HG02642 (cell line): ENCODE measurements at regions not wholly inside any gene's neighbourhood (a gene's known extent, or its start where the extent isn't known, plus 50 kb on each side); places are given as distances from the start of the nearest gene placed in this dataset.
"Not testable (repeated sequence)": the region's sequence is repeated elsewhere in the genome, so short reads cannot be mapped to it uniquely, and the experiment has no call there.

Experiments used
- ATAC-seq: cut with Tn5 transposase; IDR thresholded peaks from one replicate; pipeline ENCODE4 v1.9.1; 2021; ENCODE audit warnings: mild to moderate bottlenecking; ENCODE audit not compliant: unreplicated experiment, poor library complexity

DNA sequence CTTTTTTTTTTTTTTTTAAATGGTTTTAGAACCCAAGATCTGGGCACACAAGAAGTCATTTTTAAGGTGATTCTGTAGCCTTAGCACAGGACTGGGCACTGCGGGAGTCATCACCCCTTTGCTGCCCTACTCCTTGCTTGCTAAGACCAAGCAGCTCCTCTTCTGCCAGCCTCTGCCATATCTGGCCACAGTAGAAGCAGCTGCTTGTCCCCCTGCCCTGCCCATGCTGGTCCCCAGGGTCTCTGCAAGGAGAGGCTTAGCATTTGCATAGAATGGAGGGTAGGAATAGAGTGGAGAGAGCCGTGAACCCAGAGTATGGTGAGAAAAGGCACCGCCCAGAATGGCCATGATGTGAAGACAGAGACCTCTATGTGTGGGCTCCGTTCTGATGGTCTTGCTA lies 109.3 kb downstream of the ADRA2C start:
- no peak for ATAC-seq

- not testable (repeated sequence) for ATAC-seq
Observed at GRCh38 chr4:3876057-3876845, 110.1 kb downstream of the ADRA2C start.

GRCh38 chr4:3877236-3877635 lies 111.1 kb downstream of the ADRA2C start:
- ATAC-seq: no peak

GRCh38 chr4:3877868-3878267 lies 111.7 kb downstream of the ADRA2C start:
- ATAC-seq: no peak

GRCh38 chr4:3878678-3879077 lies 112.5 kb downstream of the ADRA2C start:
- no peak for ATAC-seq

DNA sequence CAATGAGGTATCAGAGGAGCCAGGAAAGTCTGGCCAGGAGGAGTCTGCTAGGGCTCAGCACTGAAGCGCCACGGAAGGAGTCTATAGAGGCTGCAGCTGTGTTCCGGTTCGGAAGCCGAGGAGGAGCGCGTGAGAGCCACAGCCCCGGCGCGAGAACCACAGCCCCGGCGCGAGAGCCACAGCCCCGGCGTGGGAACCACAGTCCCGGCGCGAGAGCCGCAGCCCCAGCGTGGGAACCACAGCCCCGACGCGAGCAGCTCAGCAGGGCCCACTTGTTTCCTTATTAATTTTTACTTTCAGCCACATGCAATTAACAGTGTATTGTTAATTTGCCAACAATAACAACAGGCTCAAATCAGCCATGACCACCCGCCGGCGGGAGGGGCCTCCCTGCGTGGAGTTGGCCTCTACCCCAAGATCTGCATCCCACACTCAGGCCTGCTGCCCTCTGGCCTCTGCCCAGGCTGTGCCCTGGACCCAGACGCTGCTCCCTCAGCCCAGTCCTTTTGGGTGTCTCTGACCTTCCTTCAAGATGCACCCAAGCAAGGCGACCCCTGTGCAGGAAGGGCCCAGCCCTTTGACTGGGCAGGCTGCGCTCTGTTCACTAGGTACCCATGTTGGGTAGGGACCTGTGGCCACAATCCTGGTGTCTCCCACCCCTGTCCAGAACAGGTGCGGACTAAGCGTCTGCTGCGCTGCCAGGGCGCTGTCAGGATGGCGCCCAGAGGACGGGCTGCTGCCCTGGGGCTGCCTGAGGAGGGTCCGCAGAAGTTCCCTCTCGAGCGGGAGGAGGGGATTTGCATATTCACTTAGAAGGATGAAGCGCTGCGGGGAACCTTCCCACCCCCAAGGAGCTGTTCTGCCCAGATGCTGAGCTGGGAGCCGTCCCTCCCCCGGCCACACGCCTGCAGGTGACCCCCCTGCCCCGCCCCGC lies 113.8 kb downstream of the ADRA2C start:
- no peak for ATAC-seq

- no peak for ATAC-seq
Observed at GRCh38 chr4:3880615-3881120, 114.5 kb downstream of the ADRA2C start.

DNA sequence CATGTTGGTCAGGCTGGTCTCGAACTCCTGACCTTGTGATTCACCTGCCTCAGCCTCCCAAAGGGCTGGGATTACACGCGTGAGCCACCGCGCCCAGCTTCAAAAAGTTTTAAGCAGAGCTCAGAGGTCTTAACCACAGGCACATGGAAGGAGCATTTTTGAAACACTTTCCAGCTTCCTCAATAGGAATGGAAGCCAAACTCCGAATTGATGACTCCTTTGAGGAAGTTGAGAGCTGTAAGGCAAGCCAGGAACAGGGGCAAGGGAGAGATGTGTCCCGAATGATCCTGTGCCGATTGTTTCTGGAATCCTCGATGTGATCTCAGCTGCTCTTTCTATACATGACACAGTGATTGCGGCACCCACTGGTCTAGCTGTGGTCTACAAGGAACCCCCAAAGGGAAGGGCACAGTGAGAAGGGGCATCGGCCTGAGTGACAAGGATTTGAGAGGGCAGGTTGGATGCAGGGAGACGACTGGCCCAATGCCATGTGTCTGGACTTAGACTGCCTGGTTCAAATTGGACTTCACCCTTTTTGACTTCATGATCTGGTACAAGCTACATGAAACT lies 116.2 kb downstream of the ADRA2C start:
- ATAC-seq: not testable (repeated sequence)

DNA sequence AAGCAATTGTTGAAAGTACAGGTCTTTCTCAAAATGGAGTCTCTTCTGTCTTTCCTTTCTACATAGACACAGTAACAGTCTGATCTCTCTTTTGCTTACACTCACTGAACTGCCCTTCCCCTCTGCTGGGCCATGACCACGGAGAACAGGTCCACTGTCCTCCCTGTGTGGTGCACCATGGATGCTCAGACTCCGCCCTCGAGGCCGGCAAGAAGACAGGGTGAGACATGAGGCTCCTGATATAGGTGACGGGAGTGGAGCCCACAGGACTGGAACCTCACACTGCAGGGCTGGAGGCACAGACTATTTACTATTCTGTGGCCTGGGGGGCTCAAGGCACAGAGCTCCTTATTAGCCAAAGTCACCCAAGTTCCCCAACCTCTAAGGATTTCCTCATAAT lies 118.1 kb downstream of the ADRA2C start:
- not testable (repeated sequence) for ATAC-seq

GRCh38 chr4:3893590-3893989 lies 127.4 kb downstream of the ADRA2C start:
- ATAC-seq: not testable (repeated sequence)

- ATAC-seq: not testable (repeated sequence)
Observed at GRCh38 chr4:3894086-3894959, 128.1 kb downstream of the ADRA2C start.

- no peak for ATAC-seq
Observed at GRCh38 chr4:3896441-3896840, 130.3 kb downstream of the ADRA2C start.

GRCh38 chr4:3896871-3897578 lies 130.8 kb downstream of the ADRA2C start:
- not testable (repeated sequence) for ATAC-seq

DNA sequence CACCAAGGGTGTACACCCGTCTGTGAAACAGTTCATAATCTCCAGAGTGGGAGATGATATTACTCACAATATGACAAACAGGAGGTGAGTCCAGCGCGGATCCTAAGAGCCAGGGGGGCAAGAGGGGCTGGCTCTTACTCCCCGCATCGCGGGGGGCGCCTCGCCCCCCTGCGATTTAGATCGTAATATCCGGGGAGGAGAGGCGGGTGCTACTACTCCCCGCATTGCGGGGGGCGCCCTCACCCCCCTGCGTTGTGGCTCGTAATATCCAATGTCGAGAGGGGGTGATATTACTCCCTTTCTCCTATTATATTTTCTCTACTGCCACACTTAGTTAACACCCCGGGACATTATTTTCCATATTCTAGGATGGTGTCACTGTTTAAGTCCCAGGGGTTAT lies 131.9 kb downstream of the ADRA2C start:
- no peak for ATAC-seq

DNA sequence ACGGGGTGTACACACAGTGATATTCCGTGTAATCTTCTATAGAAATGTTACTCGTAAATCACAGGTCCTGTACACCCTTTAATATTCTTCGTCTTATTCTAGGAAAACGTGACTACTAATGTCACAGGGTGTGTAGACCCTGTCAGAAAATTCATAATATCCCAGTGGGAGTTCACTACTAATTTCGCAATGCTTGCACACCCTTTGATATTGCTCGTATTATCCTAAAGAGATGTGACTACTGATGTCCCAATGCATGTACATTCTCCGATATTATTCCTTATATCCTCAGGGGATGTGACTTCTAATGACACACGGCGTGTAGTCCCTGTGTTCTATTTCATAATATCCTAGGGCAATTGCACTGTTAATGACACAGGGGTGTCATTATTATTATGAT lies 132.7 kb downstream of the ADRA2C start:
- ATAC-seq: not testable (repeated sequence)

DNA sequence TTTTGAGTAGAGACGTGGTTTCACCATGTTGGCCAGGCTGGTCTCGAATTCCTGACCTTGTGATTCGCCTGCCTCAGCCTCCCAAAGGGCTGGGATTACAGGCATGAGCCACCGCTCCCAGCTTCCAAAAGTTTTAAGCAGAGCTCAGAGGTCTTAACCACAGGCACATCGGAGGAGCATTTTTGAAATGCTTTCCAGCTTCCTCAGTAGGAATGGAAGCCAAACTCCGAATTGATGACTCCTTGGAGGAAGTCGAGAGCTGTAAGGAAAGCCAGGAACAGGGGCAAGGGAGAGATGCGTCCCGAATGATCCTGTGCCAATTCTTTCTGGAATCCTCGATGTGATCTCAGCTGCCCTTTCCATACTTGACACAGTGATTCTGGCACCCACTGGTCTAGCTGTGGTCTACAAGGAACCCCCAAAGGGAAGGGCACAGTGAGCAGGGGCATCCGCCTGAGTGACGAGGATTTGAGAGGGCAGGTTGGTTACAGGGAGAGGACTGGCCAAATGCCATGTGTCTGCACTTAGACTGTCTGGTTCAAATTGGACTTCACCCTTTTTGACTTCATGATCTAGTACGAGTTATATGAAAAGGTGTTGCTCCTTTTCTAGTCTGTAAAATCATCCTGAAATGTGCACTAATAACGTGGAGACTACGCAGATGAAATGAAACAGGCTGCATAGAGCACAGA lies 138.2 kb downstream of the ADRA2C start:
- not testable (repeated sequence) for ATAC-seq

- ATAC-seq: not testable (repeated sequence)
Observed at GRCh38 chr4:3909616-3910015, 143.4 kb downstream of the ADRA2C start.

DNA sequence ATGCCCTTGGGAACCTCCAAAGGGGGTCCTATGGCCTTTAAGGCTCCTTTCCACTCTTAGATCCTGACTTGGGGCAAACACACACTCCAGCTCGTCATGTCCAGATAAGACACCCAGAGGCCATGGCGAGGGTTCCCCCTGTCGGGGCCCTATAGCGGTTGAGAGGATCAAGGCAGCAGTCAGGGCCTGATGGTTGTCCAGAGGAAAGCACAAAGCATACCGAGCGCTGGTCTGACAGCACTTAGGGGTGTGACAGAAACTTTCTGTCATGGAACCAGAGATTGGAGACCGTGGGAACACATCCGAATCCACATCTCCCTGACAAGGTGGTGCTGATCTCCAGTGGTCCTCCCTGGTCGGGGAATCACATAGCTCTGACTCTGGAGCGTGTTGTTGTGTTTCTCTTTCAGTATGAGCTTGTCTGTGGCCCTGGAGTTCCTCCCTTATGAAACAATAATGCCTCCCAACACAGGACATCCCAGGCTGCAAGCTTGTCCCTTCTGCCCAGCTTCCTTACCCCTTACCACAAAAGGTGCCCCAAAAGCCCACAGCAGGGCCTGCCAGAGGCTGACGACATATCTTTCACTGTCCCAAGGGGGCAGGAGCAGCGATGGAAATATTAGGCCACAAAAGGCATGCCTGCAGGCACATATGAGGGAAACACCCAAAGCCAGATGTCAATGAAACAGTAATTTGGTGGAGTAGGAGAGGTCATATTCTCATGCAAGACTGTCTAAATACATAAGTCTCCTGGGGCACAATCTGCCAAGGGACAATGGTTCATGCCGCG lies 144.2 kb downstream of the ADRA2C start:
- not testable (repeated sequence) for ATAC-seq
